Cardiac muscle cell (in vitro differentiated cells and primary cell): ENCODE measurements at regions not wholly inside any gene's neighbourhood (a gene's known extent, or its start where the extent isn't known, plus 50 kb on each side); places are given as distances from the start of the nearest gene placed in this dataset.

Source experiments
- DNase-seq, 2 donors: peaks; one replicate each; pipeline versions ENCODE4 v3.0.0 to v3.0.0-alpha.2; 2010 to 2017; ENCODE audit warnings: low read depth in 1 of 2, low spot score in 1 of 2
- H3K27ac ChIP-seq: fragments of 200-600 bp; sonication (generic); 2 replicates; pipeline ENCODE4 v1.5.1; 2016
- H3K27me3 ChIP-seq: fragments of 200-600 bp; sonication (generic); 2 replicates; pipeline ENCODE4 v1.6.0; 2016; ENCODE audit warnings: control low read depth
- H3K36me3 ChIP-seq: fragments of 200-600 bp; sonication (generic); 2 replicates; pipeline ENCODE4 v1.5.1; 2016; ENCODE audit warnings: control low read depth
- H3K4me1 ChIP-seq: fragments of 200-600 bp; sonication (generic); 2 replicates; pipeline ENCODE4 v1.8.1; 2017; ENCODE audit warnings: low read depth, mild to moderate bottlenecking, mixed run types
- H3K4me3 ChIP-seq: fragments of 200-600 bp; sonication (generic); 2 replicates; pipeline ENCODE4 v1.5.1; 2016; ENCODE audit warnings: mild to moderate bottlenecking
- H3K9me3 ChIP-seq: fragments of 200-600 bp; sonication (generic); 2 replicates; pipeline ENCODE4 v1.5.1; 2017; ENCODE audit warnings: low read depth, mild to moderate bottlenecking, control low read depth
- TF ChIP-seq, protein P1 (sequence below): IDR thresholded peaks from 2 replicates; pipeline ENCODE4 v1.5.1; 2012; ENCODE audit warnings: low read depth, mild to moderate bottlenecking, low read length

- H3K27me3 ChIP-seq, result no peaks in the 10 kb centered on the region
- no peaks in the 10 kb centered on the region for H3K9me3 ChIP-seq
- TF ChIP-seq, protein P1, sequence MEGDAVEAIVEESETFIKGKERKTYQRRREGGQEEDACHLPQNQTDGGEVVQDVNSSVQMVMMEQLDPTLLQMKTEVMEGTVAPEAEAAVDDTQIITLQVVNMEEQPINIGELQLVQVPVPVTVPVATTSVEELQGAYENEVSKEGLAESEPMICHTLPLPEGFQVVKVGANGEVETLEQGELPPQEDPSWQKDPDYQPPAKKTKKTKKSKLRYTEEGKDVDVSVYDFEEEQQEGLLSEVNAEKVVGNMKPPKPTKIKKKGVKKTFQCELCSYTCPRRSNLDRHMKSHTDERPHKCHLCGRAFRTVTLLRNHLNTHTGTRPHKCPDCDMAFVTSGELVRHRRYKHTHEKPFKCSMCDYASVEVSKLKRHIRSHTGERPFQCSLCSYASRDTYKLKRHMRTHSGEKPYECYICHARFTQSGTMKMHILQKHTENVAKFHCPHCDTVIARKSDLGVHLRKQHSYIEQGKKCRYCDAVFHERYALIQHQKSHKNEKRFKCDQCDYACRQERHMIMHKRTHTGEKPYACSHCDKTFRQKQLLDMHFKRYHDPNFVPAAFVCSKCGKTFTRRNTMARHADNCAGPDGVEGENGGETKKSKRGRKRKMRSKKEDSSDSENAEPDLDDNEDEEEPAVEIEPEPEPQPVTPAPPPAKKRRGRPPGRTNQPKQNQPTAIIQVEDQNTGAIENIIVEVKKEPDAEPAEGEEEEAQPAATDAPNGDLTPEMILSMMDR, result no peak
- H3K27ac ChIP-seq, result peak overlapping the region; percentile 51
- no peak overlapping the region for H3K4me3 ChIP-seq
- no peaks in the 10 kb centered on the region for H3K36me3 ChIP-seq
- H3K4me1 ChIP-seq, result peaks cover 30% of the 10 kb centered on the region
- peak in 1 of 2 donors; percentile 64 for DNase-seq
Observed at GRCh38 chr9:75700252-75700640, 190.2 kb upstream of the PCSK5 start.

GRCh38 chr9:75707191-75707590 lies 183.3 kb upstream of the PCSK5 start:
- H3K4me1 ChIP-seq, result peaks cover 6% of the 10 kb centered on the region
- H3K9me3 ChIP-seq, result no peaks in the 10 kb centered on the region
- no peak overlapping the region for H3K4me3 ChIP-seq
- no peak overlapping the region for H3K27ac ChIP-seq
- DNase-seq, result no peak
- no peaks in the 10 kb centered on the region for H3K36me3 ChIP-seq
- no peaks in the 10 kb centered on the region for H3K27me3 ChIP-seq
- TF ChIP-seq, protein P1, result no peak

DNA sequence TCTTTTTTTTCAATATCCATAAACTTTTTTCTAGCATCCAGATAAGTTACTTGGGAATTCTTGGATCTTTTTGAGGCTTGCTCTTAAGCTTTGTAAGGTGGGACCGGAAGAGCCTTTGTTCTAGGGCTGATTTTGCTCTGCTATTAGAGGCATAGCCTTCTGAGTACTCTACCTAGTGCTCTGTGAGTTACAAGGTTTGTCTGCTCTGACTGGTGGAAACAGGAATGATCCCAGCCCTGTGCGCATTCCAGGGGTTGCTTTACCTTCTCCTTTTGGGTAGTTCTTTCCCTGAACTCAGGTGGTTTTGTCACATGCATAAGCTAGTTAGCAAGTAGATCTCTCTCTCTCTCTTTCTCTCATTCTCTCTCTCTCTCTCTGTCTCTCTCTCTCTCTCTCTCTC lies 180.8 kb upstream of the PCSK5 start:
- Histone ChIP-seq H3K36me3 (no peaks in the 10 kb centered on the region), H3K27me3 (no peaks in the 10 kb centered on the region), H3K4me1 (peaks cover 9% of the 10 kb centered on the region), H3K27ac (no peak overlapping the region), H3K9me3 (no peaks in the 10 kb centered on the region), H3K4me3 (no peak overlapping the region)
- TF ChIP-seq, protein P1, result no peak
- no peak for DNase-seq

DNA sequence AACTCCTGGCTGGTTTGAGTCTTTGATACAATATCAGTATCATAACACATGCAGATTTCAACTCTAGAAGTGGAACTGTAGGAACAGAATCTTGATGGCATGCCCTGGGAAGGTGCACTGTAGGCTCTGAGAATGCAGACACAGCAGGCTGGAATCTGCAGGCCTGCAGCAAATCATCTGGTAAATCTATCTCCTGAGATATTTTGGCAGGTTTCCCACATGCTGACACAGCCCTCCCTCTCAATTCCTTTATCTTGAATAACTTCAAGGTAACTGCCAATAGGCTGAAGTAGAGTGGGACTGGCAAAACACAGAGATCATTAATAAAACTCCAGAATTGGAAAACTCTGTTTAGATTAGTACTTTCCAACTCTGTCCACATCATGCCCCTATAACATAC lies 177.8 kb upstream of the PCSK5 start:
- DNase-seq, result peak in 1 of 2 donors; percentile 39
- Histone ChIP-seq H3K36me3 (no peaks in the 10 kb centered on the region), H3K9me3 (no peaks in the 10 kb centered on the region), H3K27ac (peak overlapping the region; percentile 9), H3K4me1 (peaks cover 9% of the 10 kb centered on the region), H3K27me3 (no peaks in the 10 kb centered on the region), H3K4me3 (no peak overlapping the region)
- TF ChIP-seq, protein P1, result no peak

GRCh38 chr9:75713335-75713734 lies 177.1 kb upstream of the PCSK5 start:
- H3K9me3 ChIP-seq, result no peaks in the 10 kb centered on the region
- TF ChIP-seq, protein P1, result no peak
- peaks cover 9% of the 10 kb centered on the region for H3K4me1 ChIP-seq
- H3K27ac ChIP-seq, result peak overlapping the region; percentile 9
- H3K36me3 ChIP-seq, result no peaks in the 10 kb centered on the region
- no peak overlapping the region for H3K4me3 ChIP-seq
- no peak for DNase-seq
- no peaks in the 10 kb centered on the region for H3K27me3 ChIP-seq

- Histone ChIP-seq H3K9me3 (no peaks in the 10 kb centered on the region), H3K4me1 (peaks cover 9% of the 10 kb centered on the region), H3K27ac (no peak overlapping the region), H3K36me3 (no peaks in the 10 kb centered on the region), H3K27me3 (no peaks in the 10 kb centered on the region), H3K4me3 (no peak overlapping the region)
- DNase-seq, result no peak
- TF ChIP-seq, protein P1, result no peak
Observed at GRCh38 chr9:75715360-75715759, 175.1 kb upstream of the PCSK5 start.
